HCT116 (cell line): ENCODE measurements at regions not wholly inside any gene's neighbourhood (a gene's known extent, or its start where the extent isn't known, plus 50 kb on each side); places are given as distances from the start of the nearest gene placed in this dataset.

ENCODE experiments used
- ATAC-seq: fragments of 200-7000 bp; cut with Tn5 transposase; 2 replicates; pipeline ENCODE4 v1.9.1; 2020; ENCODE audit warnings: mild to moderate bottlenecking, moderate library complexity
- BruUV-seq: library from RNA; stranded (reverse); fragments of 400-500 nt; replicated peaks from 2 replicates; lab custom pipeline; 2021; lab: Mats Ljungman, UMichigan
- CTCF ChIA-PET: fragments of 300-600 bp; sonication (Branson Sonifier 250); formaldehyde crosslinking; loops from one replicate; lab custom pipeline; 2021; ENCODE audit warnings: antibody characterized with exemption; lab: Charles Lee
- POLR2A ChIA-PET: fragments of 300-600, 350-600 bp; sonication (Branson Sonifier 250); formaldehyde crosslinking; loops from one replicate; lab custom pipeline; 2021; ENCODE audit warnings: antibody characterized with exemption; lab: Charles Lee
- RAD21 ChIA-PET, 2 experiments: fragments of 300-600 bp; sonication (Branson Sonifier 250); formaldehyde crosslinking; loops; one replicate each; lab custom pipeline; 2023; ENCODE audit warnings: low total read pairs in 2 of 2; ENCODE audit not compliant: uncharacterized antibody in 2 of 2, unreplicated experiment in 2 of 2, low non-redundant PET in 1 of 2; lab: Charles Lee
- DNase-seq: peaks from one replicate; pipeline ENCODE4 v3.0.0-alpha.2; 2010; ENCODE audit warnings: low read depth, low spot score
- H2AFZ ChIP-seq: fragments of 200-600 bp; shearing (Covaris generic), sonication (generic); 2 replicates; pipeline ENCODE4 v1.6.1; 2017; ENCODE audit warnings: low read depth, mixed run types, mixed read lengths, antibody characterized with exemption, low read length; ENCODE audit not compliant: poor library complexity, severe bottlenecking
- H3K27ac ChIP-seq: 2 replicates; pipeline ENCODE4 v1.5.1; 2012; ENCODE audit warnings: low read depth, low read length
- H3K27me3 ChIP-seq: fragments of 200-600 bp; sonication (generic); 2 replicates; pipeline ENCODE4 v1.6.1; 2016; ENCODE audit warnings: mixed run types, low read length, mixed read lengths; ENCODE audit not compliant: insufficient read depth
- H3K36me3 ChIP-seq, 2 experiments: fragments of 200-500 bp in 1 of 2; fragments of 200-600 bp in 1 of 2; sonication (Bioruptor generic) in 1 of 2; sonication (generic) in 1 of 2; 2 replicates each; pipeline versions ENCODE4 v1.5.1 to v1.6.1; 2014 to 2016; ENCODE audit warnings: low read length in 2 of 2, inconsistent platforms in 1 of 2, mixed read lengths in 1 of 2, mixed run types in 1 of 2; ENCODE audit not compliant: insufficient read depth in 2 of 2, control insufficient read depth in 1 of 2
- H3K4me1 ChIP-seq, 2 experiments: fragments of 200-600 bp in 1 of 2; sonication (generic) in 1 of 2; 2 replicates each; pipeline versions ENCODE4 v1.5.1 to v1.6.1; 2012 to 2017; ENCODE audit warnings: low read length in 2 of 2, inconsistent platforms in 1 of 2, mild to moderate bottlenecking in 1 of 2, mixed read lengths in 1 of 2, mixed run types in 1 of 2, moderate library complexity in 1 of 2; ENCODE audit not compliant: insufficient read depth in 2 of 2, control insufficient read depth in 1 of 2
- H3K4me2 ChIP-seq: fragments of 200-600 bp; sonication (generic); 2 replicates; pipeline ENCODE4 v1.6.1; 2017; ENCODE audit warnings: mixed run types, low read length, mixed read lengths
- H3K4me3 ChIP-seq, 2 experiments: fragments of 200-600 bp in 1 of 2; sonication (generic) in 1 of 2; replicated peaks in 1 of 2; 2 replicates each; pipeline ENCODE4 v1.5.1; 2011 to 2016; ENCODE audit warnings: low read length in 2 of 2, control low read depth in 1 of 2, low read depth in 1 of 2, mild to moderate bottlenecking in 1 of 2, mixed read lengths in 1 of 2, mixed run types in 1 of 2
- H3K79me2 ChIP-seq: fragments of 200-600 bp; sonication (generic); 2 replicates; pipeline ENCODE4 v1.6.1; 2017; ENCODE audit warnings: mild to moderate bottlenecking, mixed run types, low read length, moderate library complexity, mixed read lengths; ENCODE audit not compliant: insufficient read depth
- H3K9ac ChIP-seq: fragments of 200-600 bp; sonication (generic); 2 replicates; pipeline ENCODE4 v1.6.1; 2016; ENCODE audit warnings: low read length, mixed read lengths
- H3K9me2 ChIP-seq: fragments of 200-600 bp; sonication (generic), shearing (Covaris generic); 2 replicates; pipeline ENCODE4 v1.6.1; 2017; ENCODE audit warnings: mixed run types, mild to moderate bottlenecking, moderate library complexity; ENCODE audit not compliant: insufficient read depth
- H3K9me3 ChIP-seq, 2 experiments: fragments of 200-500 bp in 1 of 2; fragments of 200-600 bp in 1 of 2; sonication (Bioruptor generic) in 1 of 2; sonication (generic) in 1 of 2; 2 replicates each; pipeline ENCODE4 v1.6.1; 2014 to 2017; ENCODE audit warnings: low read length in 2 of 2, mixed read lengths in 2 of 2, inconsistent platforms in 1 of 2, low read depth in 1 of 2, mild to moderate bottlenecking in 1 of 2, mixed run types in 1 of 2, moderate library complexity in 1 of 2; ENCODE audit not compliant: control insufficient read depth in 1 of 2, insufficient read depth in 1 of 2
- H4K20me1 ChIP-seq: fragments of 200-600 bp; sonication (generic), shearing (Covaris generic); 2 replicates; pipeline ENCODE4 v1.6.1; 2017; ENCODE audit warnings: mixed run types, mild to moderate bottlenecking, moderate library complexity; ENCODE audit not compliant: insufficient read depth
- CBX3 ChIP-seq: IDR thresholded peaks from 2 replicates; pipeline ENCODE4 v1.6.1; 2012; ENCODE audit warnings: low read depth
- EGR1 ChIP-seq: IDR thresholded peaks from 2 replicates; pipeline ENCODE4 v1.6.1; 2012; ENCODE audit warnings: low read depth
- ELF1 ChIP-seq: IDR thresholded peaks from 2 replicates; pipeline ENCODE4 v1.6.1; 2012; ENCODE audit warnings: low read depth, borderline replicate concordance
- EZH2 ChIP-seq: fragments of 200-600 bp; sonication (generic); IDR thresholded peaks from 2 replicates; pipeline ENCODE4 v1.6.1; 2017; ENCODE audit warnings: antibody characterized with exemption, mixed run types
- EZH2phosphoT487 ChIP-seq: fragments of 200-600 bp; IDR thresholded peaks from 2 replicates; pipeline ENCODE4 v1.6.1; 2018; ENCODE audit warnings: antibody characterized with exemption, borderline replicate concordance
- JUND ChIP-seq: IDR thresholded peaks from 2 replicates; pipeline ENCODE4 v1.6.1; 2012
- POLR2AphosphoS5 ChIP-seq: IDR thresholded peaks from 2 replicates; pipeline ENCODE4 v1.6.1; 2011; ENCODE audit warnings: mild to moderate bottlenecking, low read depth, low read length, moderate library complexity
- RAD21 ChIP-seq: IDR thresholded peaks from 2 replicates; pipeline ENCODE4 v1.6.1; 2012; ENCODE audit warnings: low read depth, mild to moderate bottlenecking
- SIN3A ChIP-seq: IDR thresholded peaks from 2 replicates; pipeline ENCODE4 v1.6.1; 2012; ENCODE audit warnings: low read depth
- ZFX ChIP-seq: fragments of 450-650 bp; IDR thresholded peaks from 2 replicates; pipeline ENCODE4 v1.6.1; 2017
- ZNF274 ChIP-seq: fragments of 200-500 bp; sonication (Bioruptor generic); IDR thresholded peaks from 2 replicates; pipeline ENCODE4 v1.6.1; 2014; ENCODE audit warnings: mild to moderate bottlenecking, low read depth, low read length, inconsistent platforms
- intact Hi-C: fragments of 100-400 bp; cut with micrococcal nuclease; formaldehyde crosslinking; loops from 2 replicates; pipeline ENCODE4 v1.10.0; 2022
- TF ChIP-seq, protein P1 (sequence below): IDR thresholded peaks from 2 replicates; pipeline ENCODE4 v1.6.1; 2012
- TF ChIP-seq, protein P2 (sequence below), 3 experiments: fragments of 200-600 bp in 1 of 3; sonication (generic) in 1 of 3; IDR thresholded peaks in 2 of 3; conservative IDR thresholded peaks in 1 of 3; 2 replicates each; pipeline ENCODE4 v1.5.1; 2012 to 2017; ENCODE audit warnings: low read depth in 2 of 3, low read length in 2 of 3, antibody characterized with exemption in 1 of 3, borderline replicate concordance in 1 of 3, control low read depth in 1 of 3, mild to moderate bottlenecking in 1 of 3, mixed read lengths in 1 of 3, mixed run types in 1 of 3, moderate library complexity in 1 of 3; ENCODE audit not compliant: insufficient read depth in 1 of 3
- TF ChIP-seq, protein P3 (sequence below): IDR thresholded peaks from 2 replicates; pipeline ENCODE4 v1.6.1; 2011; ENCODE audit warnings: mild to moderate bottlenecking, low read length, moderate library complexity; ENCODE audit not compliant: insufficient replicate concordance; ENCODE audit errors: extremely low read depth
- TF ChIP-seq, protein P4 (sequence below): IDR thresholded peaks from 2 replicates; pipeline ENCODE4 v1.6.1; 2012; ENCODE audit warnings: low read depth
- TF ChIP-seq, protein P5 (sequence below): IDR thresholded peaks from 2 replicates; pipeline ENCODE4 v1.6.1; 2012

DNA sequence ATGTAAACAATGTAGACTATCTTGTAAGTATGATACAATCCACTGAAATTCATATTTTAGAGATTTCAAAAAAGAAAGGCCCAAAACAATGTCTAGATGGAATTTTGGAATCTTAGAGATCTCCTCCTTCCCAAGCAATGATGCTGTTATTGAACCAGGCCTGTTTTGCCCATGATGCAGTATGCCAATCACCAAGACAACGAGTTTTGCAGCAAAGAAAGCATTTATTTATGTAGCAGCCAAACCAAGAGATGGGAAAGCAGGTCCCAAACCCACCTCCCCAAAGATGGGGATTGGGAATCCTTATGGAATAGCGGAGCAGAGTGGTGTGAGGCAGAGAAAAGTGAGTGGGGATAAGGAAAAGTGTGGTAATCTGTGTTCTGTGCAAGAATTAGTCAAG, 197.8 kb upstream of the NT5E start:
- H3K79me2 ChIP-seq, result no peaks in the 10 kb centered on the region
- intact Hi-C loops, result no loop called here
- no peaks in the 10 kb centered on the region for H3K36me3 ChIP-seq
- H3K9me2 ChIP-seq, result no peaks in the 10 kb centered on the region
- CTCF ChIA-PET, result no interaction called here
- H3K4me2 ChIP-seq, result no peak overlapping the region
- TF ChIP-seq EGR1 (no peak), ELF1 (no peak), POLR2AphosphoS5 (no peak), ZFX (no peak), CBX3 (no peak), ZNF274 (no peak), EZH2 (no peak), EZH2phosphoT487 (no peak), RAD21 (no peak), SIN3A (no peak), JUND (no peak)
- TF ChIP-seq, protein P1, sequence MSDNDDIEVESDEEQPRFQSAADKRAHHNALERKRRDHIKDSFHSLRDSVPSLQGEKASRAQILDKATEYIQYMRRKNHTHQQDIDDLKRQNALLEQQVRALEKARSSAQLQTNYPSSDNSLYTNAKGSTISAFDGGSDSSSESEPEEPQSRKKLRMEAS, result no peak
- TF ChIP-seq, protein P2, sequence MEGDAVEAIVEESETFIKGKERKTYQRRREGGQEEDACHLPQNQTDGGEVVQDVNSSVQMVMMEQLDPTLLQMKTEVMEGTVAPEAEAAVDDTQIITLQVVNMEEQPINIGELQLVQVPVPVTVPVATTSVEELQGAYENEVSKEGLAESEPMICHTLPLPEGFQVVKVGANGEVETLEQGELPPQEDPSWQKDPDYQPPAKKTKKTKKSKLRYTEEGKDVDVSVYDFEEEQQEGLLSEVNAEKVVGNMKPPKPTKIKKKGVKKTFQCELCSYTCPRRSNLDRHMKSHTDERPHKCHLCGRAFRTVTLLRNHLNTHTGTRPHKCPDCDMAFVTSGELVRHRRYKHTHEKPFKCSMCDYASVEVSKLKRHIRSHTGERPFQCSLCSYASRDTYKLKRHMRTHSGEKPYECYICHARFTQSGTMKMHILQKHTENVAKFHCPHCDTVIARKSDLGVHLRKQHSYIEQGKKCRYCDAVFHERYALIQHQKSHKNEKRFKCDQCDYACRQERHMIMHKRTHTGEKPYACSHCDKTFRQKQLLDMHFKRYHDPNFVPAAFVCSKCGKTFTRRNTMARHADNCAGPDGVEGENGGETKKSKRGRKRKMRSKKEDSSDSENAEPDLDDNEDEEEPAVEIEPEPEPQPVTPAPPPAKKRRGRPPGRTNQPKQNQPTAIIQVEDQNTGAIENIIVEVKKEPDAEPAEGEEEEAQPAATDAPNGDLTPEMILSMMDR (IDR thresholded peaks at IDR 0.05 in 2 of 3, conservative IDR thresholded peaks at IDR 0.05 in 1 of 3; ENCODE audit: borderline replicate concordance in 1 of 3, insufficient read depth in 1 of 3, low read depth in 2 of 3, low read length in 2 of 3), result no peak
- TF ChIP-seq, protein P3, sequence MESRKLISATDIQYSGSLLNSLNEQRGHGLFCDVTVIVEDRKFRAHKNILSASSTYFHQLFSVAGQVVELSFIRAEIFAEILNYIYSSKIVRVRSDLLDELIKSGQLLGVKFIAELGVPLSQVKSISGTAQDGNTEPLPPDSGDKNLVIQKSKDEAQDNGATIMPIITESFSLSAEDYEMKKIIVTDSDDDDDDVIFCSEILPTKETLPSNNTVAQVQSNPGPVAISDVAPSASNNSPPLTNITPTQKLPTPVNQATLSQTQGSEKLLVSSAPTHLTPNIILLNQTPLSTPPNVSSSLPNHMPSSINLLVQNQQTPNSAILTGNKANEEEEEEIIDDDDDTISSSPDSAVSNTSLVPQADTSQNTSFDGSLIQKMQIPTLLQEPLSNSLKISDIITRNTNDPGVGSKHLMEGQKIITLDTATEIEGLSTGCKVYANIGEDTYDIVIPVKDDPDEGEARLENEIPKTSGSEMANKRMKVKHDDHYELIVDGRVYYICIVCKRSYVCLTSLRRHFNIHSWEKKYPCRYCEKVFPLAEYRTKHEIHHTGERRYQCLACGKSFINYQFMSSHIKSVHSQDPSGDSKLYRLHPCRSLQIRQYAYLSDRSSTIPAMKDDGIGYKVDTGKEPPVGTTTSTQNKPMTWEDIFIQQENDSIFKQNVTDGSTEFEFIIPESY, result no peak
- TF ChIP-seq, protein P4, sequence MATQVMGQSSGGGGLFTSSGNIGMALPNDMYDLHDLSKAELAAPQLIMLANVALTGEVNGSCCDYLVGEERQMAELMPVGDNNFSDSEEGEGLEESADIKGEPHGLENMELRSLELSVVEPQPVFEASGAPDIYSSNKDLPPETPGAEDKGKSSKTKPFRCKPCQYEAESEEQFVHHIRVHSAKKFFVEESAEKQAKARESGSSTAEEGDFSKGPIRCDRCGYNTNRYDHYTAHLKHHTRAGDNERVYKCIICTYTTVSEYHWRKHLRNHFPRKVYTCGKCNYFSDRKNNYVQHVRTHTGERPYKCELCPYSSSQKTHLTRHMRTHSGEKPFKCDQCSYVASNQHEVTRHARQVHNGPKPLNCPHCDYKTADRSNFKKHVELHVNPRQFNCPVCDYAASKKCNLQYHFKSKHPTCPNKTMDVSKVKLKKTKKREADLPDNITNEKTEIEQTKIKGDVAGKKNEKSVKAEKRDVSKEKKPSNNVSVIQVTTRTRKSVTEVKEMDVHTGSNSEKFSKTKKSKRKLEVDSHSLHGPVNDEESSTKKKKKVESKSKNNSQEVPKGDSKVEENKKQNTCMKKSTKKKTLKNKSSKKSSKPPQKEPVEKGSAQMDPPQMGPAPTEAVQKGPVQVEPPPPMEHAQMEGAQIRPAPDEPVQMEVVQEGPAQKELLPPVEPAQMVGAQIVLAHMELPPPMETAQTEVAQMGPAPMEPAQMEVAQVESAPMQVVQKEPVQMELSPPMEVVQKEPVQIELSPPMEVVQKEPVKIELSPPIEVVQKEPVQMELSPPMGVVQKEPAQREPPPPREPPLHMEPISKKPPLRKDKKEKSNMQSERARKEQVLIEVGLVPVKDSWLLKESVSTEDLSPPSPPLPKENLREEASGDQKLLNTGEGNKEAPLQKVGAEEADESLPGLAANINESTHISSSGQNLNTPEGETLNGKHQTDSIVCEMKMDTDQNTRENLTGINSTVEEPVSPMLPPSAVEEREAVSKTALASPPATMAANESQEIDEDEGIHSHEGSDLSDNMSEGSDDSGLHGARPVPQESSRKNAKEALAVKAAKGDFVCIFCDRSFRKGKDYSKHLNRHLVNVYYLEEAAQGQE, result no peak
- TF ChIP-seq, protein P5, sequence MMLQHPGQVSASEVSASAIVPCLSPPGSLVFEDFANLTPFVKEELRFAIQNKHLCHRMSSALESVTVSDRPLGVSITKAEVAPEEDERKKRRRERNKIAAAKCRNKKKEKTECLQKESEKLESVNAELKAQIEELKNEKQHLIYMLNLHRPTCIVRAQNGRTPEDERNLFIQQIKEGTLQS, result no peak
- TF ChIP-seq, all 23 proteins: peak for 0
- no peaks in the 10 kb centered on the region for H3K4me1 ChIP-seq
- H2AFZ ChIP-seq, result no peak overlapping the region
- H3K27me3 ChIP-seq, result no peaks in the 10 kb centered on the region; the same call in 1 of the 2 replicates
- no peaks in the 10 kb centered on the region for H3K9me3 ChIP-seq
- no TSS peak for BruUV-seq
- no peak overlapping the region for H3K27ac ChIP-seq
- ChIA-PET RAD21 (no interaction called here), POLR2A (no interaction called here)
- no peak overlapping the region for H3K9ac ChIP-seq
- DNase-seq (no peak), ATAC-seq (no peak)
- H4K20me1 ChIP-seq, result no peaks in the 10 kb centered on the region
- no peak overlapping the region for H3K4me3 ChIP-seq
